NB4 (cell line): ENCODE measurements at regions not wholly inside any gene's neighbourhood (a gene's known extent, or its start where the extent isn't known, plus 50 kb on each side); places are given as distances from the start of the nearest gene placed in this dataset.

Experiments used
- CTCF ChIP-seq: IDR thresholded peaks from one replicate; pipeline ENCODE4 v1.5.1; 2012; ENCODE audit warnings: low read depth, low read length
- MAX ChIP-seq: IDR thresholded peaks from 2 replicates; pipeline ENCODE4 v1.6.1; 2011; ENCODE audit warnings: low read depth, low read length
- MYC ChIP-seq: IDR thresholded peaks from 2 replicates; pipeline ENCODE4 v1.6.1; 2011; ENCODE audit warnings: low read depth, low read length
- POLR2A ChIP-seq: IDR thresholded peaks from 2 replicates; pipeline ENCODE4 v1.6.1; 2011; ENCODE audit warnings: mild to moderate bottlenecking; ENCODE audit not compliant: insufficient read length; ENCODE audit errors: extremely low read depth

GRCh38 chr4:26034849-26035248 lies 120.8 kb downstream of the SMIM20 start:
- no peak for TF ChIP-seq CTCF
- no peak for TF ChIP-seq POLR2A
- no peak for TF ChIP-seq MAX
- TF ChIP-seq MYC, result no peak
